Trophoblast cell (in vitro differentiated cells and primary cell): ENCODE measurements at regions not wholly inside any gene's neighbourhood (a gene's known extent, or its start where the extent isn't known, plus 50 kb on each side); places are given as distances from the start of the nearest gene placed in this dataset.
A peak's percentile ranks its signal among the peaks of the same experiment; 100 is the strongest.

Experiments used
- DNase-seq, 2 donors: peaks; one replicate each; pipeline ENCODE4 v3.0.0-alpha.2; 2016
- H2AFZ ChIP-seq: 2 replicates; pipeline ENCODE4 v1.6.1; 2013; ENCODE audit warnings: low read length, moderate library complexity, mild to moderate bottlenecking; ENCODE audit not compliant: insufficient read depth, poor library complexity
- H2AK5ac ChIP-seq: 2 replicates; pipeline ENCODE4 v1.6.1; 2013; ENCODE audit warnings: mild to moderate bottlenecking, low read length
- H2BK120ac ChIP-seq: 2 replicates; pipeline ENCODE4 v1.6.1; 2013; ENCODE audit warnings: low read length, mild to moderate bottlenecking, moderate library complexity; ENCODE audit not compliant: insufficient read depth, poor library complexity
- H2BK12ac ChIP-seq: 2 replicates; pipeline ENCODE4 v1.6.1; 2013; ENCODE audit warnings: mild to moderate bottlenecking, low read length, moderate library complexity
- H2BK5ac ChIP-seq: 2 replicates; pipeline ENCODE4 v1.6.1; 2013; ENCODE audit warnings: low read length, low read depth, moderate library complexity, mild to moderate bottlenecking; ENCODE audit not compliant: poor library complexity
- H3K14ac ChIP-seq: 2 replicates; pipeline ENCODE4 v1.6.1; 2013; ENCODE audit warnings: mild to moderate bottlenecking, low read length
- H3K18ac ChIP-seq: 2 replicates; pipeline ENCODE4 v1.6.1; 2013; ENCODE audit warnings: mild to moderate bottlenecking, low read length
- H3K23ac ChIP-seq: 2 replicates; pipeline ENCODE4 v1.6.1; 2013; ENCODE audit warnings: low read length
- H3K27ac ChIP-seq: 2 replicates; pipeline ENCODE4 v1.5.1; 2013; ENCODE audit warnings: low read depth, mild to moderate bottlenecking, inconsistent platforms, low read length, moderate library complexity
- H3K27me3 ChIP-seq: 2 replicates; pipeline ENCODE4 v1.6.1; 2013; ENCODE audit warnings: inconsistent platforms, mild to moderate bottlenecking, low read length, moderate library complexity; ENCODE audit not compliant: insufficient read depth
- H3K36me3 ChIP-seq, 2 experiments: 1 replicate in 1 of 2; 2 replicates in 1 of 2; pipeline ENCODE4 v1.6.1; 2013; ENCODE audit warnings: low read length in 2 of 2, mild to moderate bottlenecking in 2 of 2, moderate library complexity in 1 of 2; ENCODE audit not compliant: insufficient read depth in 2 of 2, control insufficient read depth in 1 of 2
- H3K4ac ChIP-seq: 2 replicates; pipeline ENCODE4 v1.6.1; 2013; ENCODE audit warnings: low read depth, mild to moderate bottlenecking, low read length, moderate library complexity
- H3K4me1 ChIP-seq, 2 experiments: 1 replicate in 1 of 2; 2 replicates in 1 of 2; pipeline ENCODE4 v1.6.1; 2013; ENCODE audit warnings: low read length in 2 of 2, mild to moderate bottlenecking in 2 of 2, moderate library complexity in 1 of 2; ENCODE audit not compliant: insufficient read depth in 2 of 2, control insufficient read depth in 1 of 2
- H3K4me2 ChIP-seq: 2 replicates; pipeline ENCODE4 v1.6.1; 2013; ENCODE audit warnings: inconsistent platforms, mild to moderate bottlenecking, low read length, moderate library complexity
- H3K4me3 ChIP-seq: 2 replicates; pipeline ENCODE4 v1.5.1; 2013; ENCODE audit warnings: mild to moderate bottlenecking, low read depth, low read length, inconsistent platforms
- H3K79me1 ChIP-seq: one replicate; pipeline ENCODE4 v1.6.1; 2013; ENCODE audit warnings: low read length
- H3K79me2 ChIP-seq: 2 replicates; pipeline ENCODE4 v1.6.1; 2013; ENCODE audit warnings: low read length, mild to moderate bottlenecking; ENCODE audit not compliant: control insufficient read depth, insufficient read depth, poor library complexity
- H3K9ac ChIP-seq: 2 replicates; pipeline ENCODE4 v1.6.1; 2013; ENCODE audit warnings: mild to moderate bottlenecking, low read length
- H3K9me3 ChIP-seq: 2 replicates; pipeline ENCODE4 v1.6.1; 2013; ENCODE audit warnings: low read depth, mild to moderate bottlenecking, control low read depth, inconsistent platforms, low read length; ENCODE audit not compliant: insufficient read depth
- H4K12ac ChIP-seq: 2 replicates; pipeline ENCODE4 v1.6.1; 2013; ENCODE audit warnings: low read depth, mild to moderate bottlenecking, low read length, moderate library complexity
- H4K8ac ChIP-seq: 2 replicates; pipeline ENCODE4 v1.6.1; 2013; ENCODE audit warnings: low read depth, mild to moderate bottlenecking, low read length, moderate library complexity
- H4K91ac ChIP-seq: one replicate; pipeline ENCODE4 v1.6.1; 2013; ENCODE audit warnings: low read depth, mild to moderate bottlenecking, low read length, moderate library complexity
- WGBS: extraction: QIAGEN DNeasy Blood & Tissue Kit; methylation state at CpG from one replicate; pipeline ENCODE4 v1.1.7; 2013; ENCODE audit warnings: missing lambda C conversion rate; ENCODE audit not compliant: insufficient read length, insufficient coverage; ENCODE audit errors: extremely low coverage; 5-methylcytosine and 5-hydroxymethylcytosine counted together

DNA sequence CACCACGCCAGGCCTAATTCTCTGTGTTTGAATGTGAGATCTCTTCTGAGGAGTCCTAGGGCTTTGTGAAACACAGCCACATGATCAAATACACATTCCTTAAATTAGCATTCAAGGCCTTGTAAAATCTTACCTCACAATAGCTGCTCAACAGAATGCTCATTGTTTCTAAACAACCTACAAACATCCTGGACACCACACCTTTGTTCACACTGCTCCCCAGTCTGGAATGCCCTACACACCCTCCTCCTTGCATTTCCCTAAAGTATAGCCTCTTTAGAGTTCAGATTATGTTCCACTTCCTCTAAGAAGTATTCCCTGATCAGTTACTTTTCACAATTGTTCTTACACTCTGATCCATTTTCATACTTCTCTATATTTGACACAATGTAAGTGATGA is 110.6 kb downstream of the AGTR2 start:
- Histone ChIP-seq H3K4ac (no peak overlapping the region), H2BK5ac (no peak overlapping the region), H4K12ac (no peak overlapping the region), H2BK12ac (no peak overlapping the region), H3K27me3 (no peaks in the 10 kb centered on the region), H2AFZ (no peak overlapping the region), H3K4me2 (no peak overlapping the region), H3K9me3 (no peaks in the 10 kb centered on the region), H3K18ac (no peak overlapping the region), H2AK5ac (no peak overlapping the region), H4K8ac (no peak overlapping the region), H3K23ac (no peak overlapping the region), H4K91ac (no peak overlapping the region), H3K27ac (no peak overlapping the region), H3K79me1 (no peaks in the 10 kb centered on the region), H3K14ac (no peak overlapping the region), H3K4me3 (no peak overlapping the region), H3K9ac (no peak overlapping the region), H2BK120ac (no peak overlapping the region), H3K4me1 (no peaks in the 10 kb centered on the region), H3K36me3 (no peaks in the 10 kb centered on the region), H3K79me2 (no peaks in the 10 kb centered on the region)
- WGBS, result no CpG with 5 or more reads among the region's 1 CpG
- DNase-seq, result no peak

GRCh38 chrX:116282751-116283150 is 112.2 kb downstream of the AGTR2 start:
- H3K4me2 ChIP-seq, result no peak overlapping the region
- H3K4me1 ChIP-seq, result no peaks in the 10 kb centered on the region
- H3K23ac ChIP-seq, result no peak overlapping the region
- H3K9me3 ChIP-seq, result no peaks in the 10 kb centered on the region
- no peak overlapping the region for H4K12ac ChIP-seq
- no peak overlapping the region for H4K91ac ChIP-seq
- H2AK5ac ChIP-seq, result no peak overlapping the region
- H2BK5ac ChIP-seq, result no peak overlapping the region
- DNase-seq, result no peak
- no peaks in the 10 kb centered on the region for H3K79me1 ChIP-seq
- no peak overlapping the region for H3K18ac ChIP-seq
- H3K14ac ChIP-seq, result no peak overlapping the region
- no peaks in the 10 kb centered on the region for H3K27me3 ChIP-seq
- no peak overlapping the region for H2BK120ac ChIP-seq
- H3K27ac ChIP-seq, result no peak overlapping the region
- H4K8ac ChIP-seq, result no peak overlapping the region
- H3K4ac ChIP-seq, result no peak overlapping the region
- no peaks in the 10 kb centered on the region for H3K79me2 ChIP-seq
- no peak overlapping the region for H3K9ac ChIP-seq
- no peaks in the 10 kb centered on the region for H3K36me3 ChIP-seq
- no peak overlapping the region for H3K4me3 ChIP-seq
- no peak overlapping the region for H2AFZ ChIP-seq
- no peak overlapping the region for H2BK12ac ChIP-seq

- Histone ChIP-seq H3K79me2 (no peaks in the 10 kb centered on the region), H3K14ac (no peak overlapping the region), H4K12ac (no peak overlapping the region), H3K9me3 (no peaks in the 10 kb centered on the region), H3K79me1 (no peaks in the 10 kb centered on the region), H3K4me1 (no peaks in the 10 kb centered on the region), H3K4ac (no peak overlapping the region), H4K8ac (no peak overlapping the region), H2AFZ (no peak overlapping the region), H3K36me3 (no peaks in the 10 kb centered on the region), H2AK5ac (no peak overlapping the region), H4K91ac (no peak overlapping the region), H3K4me2 (no peak overlapping the region), H3K27ac (no peak overlapping the region), H2BK120ac (no peak overlapping the region), H2BK5ac (no peak overlapping the region), H2BK12ac (no peak overlapping the region), H3K23ac (no peak overlapping the region), H3K27me3 (no peaks in the 10 kb centered on the region), H3K9ac (no peak overlapping the region), H3K18ac (no peak overlapping the region), H3K4me3 (no peak overlapping the region)
- no peak for DNase-seq
- WGBS, result no CpG with 5 or more reads among the region's 2 CpGs
Measured at GRCh38 chrX:116284400-116284799, 113.9 kb downstream of the AGTR2 start.

DNA sequence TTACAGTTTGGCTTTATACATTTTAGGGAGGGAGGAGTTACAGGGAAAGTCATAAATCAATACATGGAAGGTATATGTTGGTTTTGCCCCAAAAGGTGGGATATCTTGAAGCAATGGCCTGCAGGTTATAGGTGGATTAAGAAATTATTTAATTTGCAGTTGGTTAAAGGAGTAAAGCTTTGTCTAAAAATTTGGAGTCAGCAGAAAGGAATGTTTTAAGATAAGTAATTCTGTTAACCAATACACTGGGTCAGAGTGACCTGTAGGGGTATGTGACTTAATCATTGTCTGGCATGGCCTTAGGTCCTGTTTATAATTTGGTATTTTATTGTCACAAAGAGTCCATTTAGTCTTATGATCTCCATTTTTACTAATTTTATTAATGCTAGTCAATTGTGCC is 115.0 kb downstream of the AGTR2 start:
- Histone ChIP-seq H3K27ac (no peak overlapping the region), H3K79me1 (no peaks in the 10 kb centered on the region), H3K23ac (no peak overlapping the region), H3K18ac (no peak overlapping the region), H2AFZ (no peak overlapping the region), H3K4me3 (no peak overlapping the region), H4K12ac (no peak overlapping the region), H4K8ac (no peak overlapping the region), H2BK120ac (no peak overlapping the region), H3K4me2 (no peak overlapping the region), H3K79me2 (no peaks in the 10 kb centered on the region), H3K9me3 (no peaks in the 10 kb centered on the region), H3K9ac (no peak overlapping the region), H3K14ac (no peak overlapping the region), H3K4me1 (no peaks in the 10 kb centered on the region), H4K91ac (no peak overlapping the region), H3K36me3 (no peaks in the 10 kb centered on the region), H3K27me3 (no peaks in the 10 kb centered on the region), H2BK12ac (no peak overlapping the region), H2AK5ac (no peak overlapping the region), H2BK5ac (no peak overlapping the region), H3K4ac (no peak overlapping the region)
- DNase-seq, result peak in 1 of 2 donors; percentile 19

GRCh38 chrX:116289592-116289991 is 119.0 kb downstream of the AGTR2 start:
- H2BK120ac ChIP-seq, result no peak overlapping the region
- no peak overlapping the region for H3K23ac ChIP-seq
- no peaks in the 10 kb centered on the region for H3K9me3 ChIP-seq
- H3K4me3 ChIP-seq, result no peak overlapping the region
- H4K12ac ChIP-seq, result no peak overlapping the region
- no peak overlapping the region for H3K4me2 ChIP-seq
- no peak overlapping the region for H3K18ac ChIP-seq
- no peak overlapping the region for H3K9ac ChIP-seq
- no peaks in the 10 kb centered on the region for H3K27me3 ChIP-seq
- no peaks in the 10 kb centered on the region for H3K79me2 ChIP-seq
- H3K36me3 ChIP-seq, result no peaks in the 10 kb centered on the region
- no peak overlapping the region for H2BK12ac ChIP-seq
- H4K91ac ChIP-seq, result no peak overlapping the region
- no peak overlapping the region for H4K8ac ChIP-seq
- no peak overlapping the region for H2AK5ac ChIP-seq
- no peak overlapping the region for H2AFZ ChIP-seq
- H3K4me1 ChIP-seq, result no peaks in the 10 kb centered on the region
- H2BK5ac ChIP-seq, result no peak overlapping the region
- no peak overlapping the region for H3K27ac ChIP-seq
- H3K4ac ChIP-seq, result no peak overlapping the region
- DNase-seq, result no peak
- no peaks in the 10 kb centered on the region for H3K79me1 ChIP-seq
- no peak overlapping the region for H3K14ac ChIP-seq
